ENCODE measurements at regions not wholly inside any gene's neighbourhood (a gene's known extent, or its start where the extent isn't known, plus 50 kb on each side); places are given as distances from the start of the nearest gene placed in this dataset.

DNA sequence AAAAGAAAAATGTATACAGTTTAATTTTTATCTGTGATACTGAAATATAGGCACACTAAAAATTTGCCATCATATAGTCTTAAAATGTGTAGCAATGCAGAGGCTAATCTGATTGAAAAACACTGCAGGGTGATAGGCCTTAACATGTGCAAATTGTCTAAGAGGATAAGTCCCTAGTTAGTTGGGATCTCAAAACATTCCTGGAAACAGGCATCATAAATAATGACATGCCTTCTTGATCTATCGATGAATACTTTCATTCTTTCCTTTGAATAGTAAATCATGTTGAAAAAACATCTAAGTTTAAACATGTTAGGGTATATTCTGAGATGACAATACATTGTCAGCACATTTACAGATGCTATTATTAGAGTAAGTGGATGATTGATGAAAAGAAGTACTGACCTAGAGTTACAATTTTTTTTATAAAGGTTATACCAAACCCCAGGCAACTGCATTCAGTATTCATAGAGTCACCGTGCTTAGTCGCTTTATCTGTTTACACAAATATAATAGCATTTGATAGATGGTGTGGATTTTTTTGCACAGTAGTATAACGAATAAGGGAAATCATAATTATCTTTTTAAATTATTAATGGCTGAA is 668.2 kb upstream of the ADGRL3 start:
- Histone ChIP-seq H3K9me2 (ENCODE audit: insufficient read depth) (no peaks in the 10 kb centered on the region), H3K4me1 (ENCODE audit: insufficient read depth) (0 out of 2 replicates have a peak, but pooled peaks cover 3% of the 10 kb centered on the region), H3K27me3 (ENCODE audit: insufficient read depth) (no peaks in the 10 kb centered on the region), H4K20me1 (replicated peaks; ENCODE audit: insufficient read depth) (no peaks in the 10 kb centered on the region), H3K27ac (ENCODE audit: low read depth) (no peak overlapping the region), H3K4me3 (no peak overlapping the region), H3K79me2 (replicated peaks; ENCODE audit: insufficient read depth) (no peaks in the 10 kb centered on the region), H3K4me2 (no peak overlapping the region), H2AFZ (no peak overlapping the region), H3K36me3 (ENCODE audit: insufficient read depth) (no peaks in the 10 kb centered on the region), H3F3A (replicated peaks; ENCODE audit: low read depth) (no peaks in the 10 kb centered on the region)
- peaks cover 6% of the 10 kb centered on the region; the same call in 1 of the 3 replicates for H3K4me1 Mint-ChIP-seq
- ATAC-seq: no peak
- H3K9me3 Mint-ChIP-seq: no peaks in the 10 kb centered on the region
- H3K4me3 Mint-ChIP-seq: no peak overlapping the region
- TF ChIP-seq, protein P1, sequence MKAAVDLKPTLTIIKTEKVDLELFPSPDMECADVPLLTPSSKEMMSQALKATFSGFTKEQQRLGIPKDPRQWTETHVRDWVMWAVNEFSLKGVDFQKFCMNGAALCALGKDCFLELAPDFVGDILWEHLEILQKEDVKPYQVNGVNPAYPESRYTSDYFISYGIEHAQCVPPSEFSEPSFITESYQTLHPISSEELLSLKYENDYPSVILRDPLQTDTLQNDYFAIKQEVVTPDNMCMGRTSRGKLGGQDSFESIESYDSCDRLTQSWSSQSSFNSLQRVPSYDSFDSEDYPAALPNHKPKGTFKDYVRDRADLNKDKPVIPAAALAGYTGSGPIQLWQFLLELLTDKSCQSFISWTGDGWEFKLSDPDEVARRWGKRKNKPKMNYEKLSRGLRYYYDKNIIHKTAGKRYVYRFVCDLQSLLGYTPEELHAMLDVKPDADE (IDR thresholded peaks at IDR 0.05): no peak
- no peak for TF ChIP-seq ZNF331 (CRISPR knock-in tag; IDR thresholded peaks at IDR 0.05; ENCODE audit: low read depth)
- no peak for TF ChIP-seq EZH2 (IDR thresholded peaks at IDR 0.05; ENCODE audit: low read depth, unreplicated experiment)
- no peak for TF ChIP-seq POLR2AphosphoS5 (IDR thresholded peaks at IDR 0.05; ENCODE audit: low read depth)
- TF ChIP-seq, protein P2, sequence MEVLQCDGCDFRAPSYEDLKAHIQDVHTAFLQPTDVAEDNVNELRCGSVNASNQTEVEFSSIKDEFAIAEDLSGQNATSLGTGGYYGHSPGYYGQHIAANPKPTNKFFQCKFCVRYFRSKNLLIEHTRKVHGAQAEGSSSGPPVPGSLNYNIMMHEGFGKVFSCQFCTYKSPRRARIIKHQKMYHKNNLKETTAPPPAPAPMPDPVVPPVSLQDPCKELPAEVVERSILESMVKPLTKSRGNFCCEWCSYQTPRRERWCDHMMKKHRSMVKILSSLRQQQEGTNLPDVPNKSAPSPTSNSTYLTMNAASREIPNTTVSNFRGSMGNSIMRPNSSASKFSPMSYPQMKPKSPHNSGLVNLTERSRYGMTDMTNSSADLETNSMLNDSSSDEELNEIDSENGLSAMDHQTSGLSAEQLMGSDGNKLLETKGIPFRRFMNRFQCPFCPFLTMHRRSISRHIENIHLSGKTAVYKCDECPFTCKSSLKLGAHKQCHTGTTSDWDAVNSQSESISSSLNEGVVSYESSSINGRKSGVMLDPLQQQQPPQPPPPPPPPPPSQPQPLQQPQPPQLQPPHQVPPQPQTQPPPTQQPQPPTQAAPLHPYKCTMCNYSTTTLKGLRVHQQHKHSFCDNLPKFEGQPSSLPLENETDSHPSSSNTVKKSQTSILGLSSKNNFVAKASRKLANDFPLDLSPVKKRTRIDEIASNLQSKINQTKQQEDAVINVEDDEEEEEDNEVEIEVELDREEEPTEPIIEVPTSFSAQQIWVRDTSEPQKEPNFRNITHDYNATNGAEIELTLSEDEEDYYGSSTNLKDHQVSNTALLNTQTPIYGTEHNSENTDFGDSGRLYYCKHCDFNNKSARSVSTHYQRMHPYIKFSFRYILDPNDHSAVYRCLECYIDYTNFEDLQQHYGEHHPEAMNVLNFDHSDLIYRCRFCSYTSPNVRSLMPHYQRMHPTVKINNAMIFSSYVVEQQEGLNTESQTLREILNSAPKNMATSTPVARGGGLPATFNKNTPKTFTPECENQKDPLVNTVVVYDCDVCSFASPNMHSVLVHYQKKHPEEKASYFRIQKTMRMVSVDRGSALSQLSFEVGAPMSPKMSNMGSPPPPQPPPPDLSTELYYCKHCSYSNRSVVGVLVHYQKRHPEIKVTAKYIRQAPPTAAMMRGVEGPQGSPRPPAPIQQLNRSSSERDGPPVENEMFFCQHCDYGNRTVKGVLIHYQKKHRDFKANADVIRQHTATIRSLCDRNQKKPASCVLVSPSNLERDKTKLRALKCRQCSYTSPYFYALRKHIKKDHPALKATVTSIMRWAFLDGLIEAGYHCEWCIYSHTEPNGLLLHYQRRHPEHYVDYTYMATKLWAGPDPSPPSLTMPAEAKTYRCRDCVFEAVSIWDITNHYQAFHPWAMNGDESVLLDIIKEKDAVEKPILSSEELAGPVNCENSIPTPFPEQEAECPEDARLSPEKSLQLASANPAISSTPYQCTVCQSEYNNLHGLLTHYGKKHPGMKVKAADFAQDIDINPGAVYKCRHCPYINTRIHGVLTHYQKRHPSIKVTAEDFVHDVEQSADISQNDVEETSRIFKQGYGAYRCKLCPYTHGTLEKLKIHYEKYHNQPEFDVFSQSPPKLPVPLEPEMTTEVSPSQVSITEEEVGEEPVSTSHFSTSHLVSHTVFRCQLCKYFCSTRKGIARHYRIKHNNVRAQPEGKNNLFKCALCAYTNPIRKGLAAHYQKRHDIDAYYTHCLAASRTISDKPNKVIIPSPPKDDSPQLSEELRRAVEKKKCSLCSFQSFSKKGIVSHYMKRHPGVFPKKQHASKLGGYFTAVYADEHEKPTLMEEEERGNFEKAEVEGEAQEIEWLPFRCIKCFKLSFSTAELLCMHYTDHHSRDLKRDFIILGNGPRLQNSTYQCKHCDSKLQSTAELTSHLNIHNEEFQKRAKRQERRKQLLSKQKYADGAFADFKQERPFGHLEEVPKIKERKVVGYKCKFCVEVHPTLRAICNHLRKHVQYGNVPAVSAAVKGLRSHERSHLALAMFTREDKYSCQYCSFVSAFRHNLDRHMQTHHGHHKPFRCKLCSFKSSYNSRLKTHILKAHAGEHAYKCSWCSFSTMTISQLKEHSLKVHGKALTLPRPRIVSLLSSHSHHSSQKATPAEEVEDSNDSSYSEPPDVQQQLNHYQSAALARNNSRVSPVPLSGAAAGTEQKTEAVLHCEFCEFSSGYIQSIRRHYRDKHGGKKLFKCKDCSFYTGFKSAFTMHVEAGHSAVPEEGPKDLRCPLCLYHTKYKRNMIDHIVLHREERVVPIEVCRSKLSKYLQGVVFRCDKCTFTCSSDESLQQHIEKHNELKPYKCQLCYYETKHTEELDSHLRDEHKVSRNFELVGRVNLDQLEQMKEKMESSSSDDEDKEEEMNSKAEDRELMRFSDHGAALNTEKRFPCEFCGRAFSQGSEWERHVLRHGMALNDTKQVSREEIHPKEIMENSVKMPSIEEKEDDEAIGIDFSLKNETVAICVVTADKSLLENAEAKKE (CRISPR knock-in tag; IDR thresholded peaks at IDR 0.05): no peak
- no peak for TF ChIP-seq CREB1 (CRISPR knock-in tag; IDR thresholded peaks at IDR 0.05; ENCODE audit: low read depth)
- TF ChIP-seq JUNB (IDR thresholded peaks at IDR 0.05; ENCODE audit: unreplicated experiment): no peak
- H3K27ac Mint-ChIP-seq: no peak overlapping the region
- no peaks in the 10 kb centered on the region for H3K27me3 Mint-ChIP-seq (ENCODE audit: insufficient read depth, low read depth, poor library complexity)
- no peaks in the 10 kb centered on the region for H3K36me3 Mint-ChIP-seq (ENCODE audit: low read depth)
- no peak for DNase-seq (ENCODE audit: low spot score)
